ENCODE measurements at regions not wholly inside any gene's neighbourhood (a gene's known extent, or its start where the extent isn't known, plus 50 kb on each side); places are given as distances from the start of the nearest gene placed in this dataset.

DNA sequence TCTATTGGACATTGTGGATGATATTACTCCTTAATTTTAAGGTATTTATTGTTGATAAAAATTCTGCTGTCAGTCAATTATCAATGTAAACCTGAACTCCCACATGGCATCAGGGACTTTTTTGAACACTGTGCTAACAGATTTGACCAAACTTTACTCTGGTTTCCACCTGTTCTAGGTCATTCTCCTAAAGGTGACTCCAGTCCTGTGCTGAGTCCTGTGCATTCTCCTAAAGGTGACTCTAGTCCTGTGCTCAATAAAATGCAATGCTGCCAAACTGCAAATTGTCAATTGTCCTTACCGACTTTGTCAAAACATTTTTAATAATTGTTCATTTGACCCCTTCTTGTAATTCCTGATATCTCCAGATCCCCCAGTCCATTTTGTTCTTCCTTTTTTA, 408.4 kb upstream of the EPHA7 start:
- DNase-seq: no peak

DNA sequence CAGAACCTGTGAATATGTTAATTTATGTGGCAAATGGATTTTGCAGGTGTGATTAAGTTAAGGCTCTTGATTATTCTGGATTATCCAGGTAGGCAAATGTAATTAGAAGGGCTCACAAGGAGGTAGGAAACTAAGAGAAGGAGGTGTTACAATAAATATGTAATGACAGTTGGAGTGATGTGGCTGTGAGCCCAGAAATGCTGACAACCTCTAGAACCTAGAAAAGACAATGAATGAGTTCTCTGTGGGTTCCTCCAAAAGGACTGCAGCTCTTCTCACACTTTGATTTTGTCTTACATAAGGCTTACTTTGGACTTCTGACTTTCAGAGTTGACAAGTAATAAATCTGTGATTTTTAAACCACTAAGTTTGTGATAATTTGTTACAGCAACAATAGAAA, 406.6 kb upstream of the EPHA7 start:
- no peak for DNase-seq

DNA sequence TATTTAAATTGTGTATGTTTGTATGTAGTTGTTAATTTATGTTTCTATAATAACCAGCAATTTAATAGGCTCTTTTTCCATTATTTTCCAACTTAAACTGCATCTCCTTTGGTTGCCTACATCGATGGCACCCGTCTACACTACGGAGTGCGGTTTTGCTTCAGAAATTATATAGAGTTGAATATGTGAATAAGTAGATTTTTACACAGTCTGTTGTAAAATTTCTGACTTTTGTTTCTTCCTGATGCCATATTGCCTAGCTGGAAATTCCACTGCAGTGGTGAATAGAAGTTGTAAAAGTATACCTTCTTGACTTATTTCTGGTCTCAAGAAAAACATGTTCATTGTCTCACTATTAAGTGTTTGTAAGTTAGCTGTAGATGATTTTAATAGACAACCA, 404.1 kb upstream of the EPHA7 start:
- DNase-seq: no peak

DNA sequence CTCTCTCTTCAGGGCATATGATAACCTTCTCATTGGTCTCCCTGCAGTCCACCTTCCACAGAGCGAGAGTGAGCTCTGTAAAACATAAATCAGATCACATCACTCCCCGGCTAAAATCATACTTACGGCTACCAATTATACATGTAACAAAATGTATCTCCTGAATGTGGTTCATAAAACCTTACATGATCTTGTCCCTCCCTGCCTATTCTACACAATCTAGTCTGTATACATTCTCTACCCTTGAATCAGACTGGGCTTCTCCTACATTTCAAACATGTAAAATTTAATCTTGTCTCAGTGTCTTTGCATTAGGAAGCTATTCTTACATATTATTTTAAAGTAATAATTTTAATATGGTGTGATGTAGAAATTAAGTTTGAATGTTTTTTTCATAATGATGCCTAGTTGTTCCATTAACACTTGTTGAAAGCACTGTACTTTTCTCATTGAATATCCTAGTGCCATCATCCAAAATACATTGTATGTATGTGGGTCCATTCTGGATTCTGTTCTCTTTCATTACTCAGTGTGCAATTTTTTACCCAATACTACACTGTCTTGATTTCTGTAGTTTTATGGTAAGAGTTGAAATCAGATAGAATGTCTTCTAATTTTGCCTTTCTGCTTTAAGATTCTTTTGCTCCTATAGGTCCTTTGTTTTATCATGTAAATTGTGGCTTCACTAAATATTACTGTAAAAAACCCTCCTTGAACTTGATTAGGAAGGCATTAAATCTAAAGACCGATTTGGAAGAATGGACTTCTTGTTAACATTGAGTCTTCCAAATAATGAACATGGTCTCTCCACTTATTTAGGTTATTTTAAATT, 403.3 kb upstream of the EPHA7 start:
- DNase-seq: no peak

DNA sequence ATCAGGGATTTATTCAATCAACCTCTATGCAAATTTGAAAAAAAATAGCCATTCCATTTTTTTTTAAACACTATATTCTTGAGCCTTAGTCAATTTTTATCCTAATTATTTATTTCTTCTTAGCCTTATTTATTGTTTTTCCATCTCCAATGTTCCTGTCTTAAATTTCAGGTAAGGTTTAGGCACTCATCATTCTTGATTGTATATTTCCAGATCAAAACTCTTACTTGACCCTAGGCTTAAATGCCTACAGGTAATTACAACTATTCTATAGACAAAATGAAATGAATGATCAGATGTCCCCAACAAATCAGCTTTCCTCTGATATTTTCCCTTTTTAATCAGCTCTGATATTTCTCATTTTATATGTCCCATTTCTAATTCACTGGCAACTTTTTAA, 402.6 kb upstream of the EPHA7 start:
- DNase-seq: no peak

DNA sequence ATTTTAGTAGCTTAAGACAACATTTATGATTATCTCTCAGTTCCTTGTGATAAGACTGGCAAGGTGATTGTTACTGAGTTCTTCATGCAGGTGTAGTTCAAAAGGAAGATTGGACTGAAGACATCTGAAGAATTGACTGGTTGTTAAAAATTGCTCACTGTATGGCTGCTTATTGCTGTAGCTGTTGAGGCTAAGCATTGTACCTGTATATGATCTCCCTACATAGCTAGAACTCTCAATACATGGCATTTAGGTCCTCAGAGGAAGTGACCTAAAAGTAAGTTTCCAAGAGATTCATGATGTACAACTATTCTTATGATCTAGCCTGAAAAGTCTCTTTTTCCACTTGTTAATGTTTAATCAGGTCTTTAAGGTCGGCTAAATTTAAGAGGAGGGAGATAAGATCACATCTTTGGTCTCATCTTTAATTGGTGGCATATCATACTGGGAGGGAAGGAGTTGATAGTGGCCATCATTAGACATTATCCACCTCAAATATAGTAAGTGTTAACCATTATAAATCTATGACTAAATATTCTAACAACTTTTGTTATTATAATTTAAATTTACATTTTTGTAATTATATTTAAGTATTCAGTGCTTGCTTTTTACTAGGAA, 401.2 kb upstream of the EPHA7 start:
- no peak for DNase-seq

DNA sequence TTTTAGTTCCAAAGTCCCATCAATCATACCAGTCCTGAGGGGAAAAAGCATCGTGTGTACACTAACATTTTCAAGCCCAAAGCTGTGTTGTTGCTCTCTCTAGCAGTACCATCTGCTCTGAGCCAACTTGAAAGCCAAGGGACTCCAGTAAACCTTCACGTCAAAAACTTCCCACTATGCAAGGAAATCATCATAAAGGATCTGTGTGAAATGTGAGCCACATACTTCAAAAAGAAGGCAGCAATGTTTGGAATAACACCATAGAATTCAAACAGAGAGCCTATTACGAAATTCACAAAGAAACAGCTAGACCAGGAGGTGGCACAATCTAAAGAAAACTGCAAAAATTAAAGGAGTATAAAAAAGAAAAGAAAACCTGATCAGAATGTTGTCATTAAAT, 399.8 kb upstream of the EPHA7 start:
- no peak for DNase-seq

DNA sequence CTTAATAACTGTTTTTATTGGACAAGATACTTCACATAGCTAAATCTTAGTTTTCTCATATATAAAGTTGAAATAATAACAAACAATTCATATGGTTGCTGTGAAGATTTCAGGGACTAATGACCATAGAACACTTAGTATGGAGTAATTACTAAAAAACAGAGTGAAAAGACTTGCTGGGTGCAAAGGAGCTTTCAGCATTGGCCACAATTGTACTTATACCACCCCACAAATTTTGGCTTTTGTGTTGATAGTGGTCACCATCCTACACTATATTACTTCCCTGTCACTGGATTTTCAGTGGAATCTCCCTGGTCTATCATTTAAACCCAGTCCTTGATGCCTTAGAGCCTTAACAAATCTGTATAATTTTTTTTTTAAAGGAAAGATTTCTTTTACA, 398.6 kb upstream of the EPHA7 start:
- DNase-seq: no peak

DNA sequence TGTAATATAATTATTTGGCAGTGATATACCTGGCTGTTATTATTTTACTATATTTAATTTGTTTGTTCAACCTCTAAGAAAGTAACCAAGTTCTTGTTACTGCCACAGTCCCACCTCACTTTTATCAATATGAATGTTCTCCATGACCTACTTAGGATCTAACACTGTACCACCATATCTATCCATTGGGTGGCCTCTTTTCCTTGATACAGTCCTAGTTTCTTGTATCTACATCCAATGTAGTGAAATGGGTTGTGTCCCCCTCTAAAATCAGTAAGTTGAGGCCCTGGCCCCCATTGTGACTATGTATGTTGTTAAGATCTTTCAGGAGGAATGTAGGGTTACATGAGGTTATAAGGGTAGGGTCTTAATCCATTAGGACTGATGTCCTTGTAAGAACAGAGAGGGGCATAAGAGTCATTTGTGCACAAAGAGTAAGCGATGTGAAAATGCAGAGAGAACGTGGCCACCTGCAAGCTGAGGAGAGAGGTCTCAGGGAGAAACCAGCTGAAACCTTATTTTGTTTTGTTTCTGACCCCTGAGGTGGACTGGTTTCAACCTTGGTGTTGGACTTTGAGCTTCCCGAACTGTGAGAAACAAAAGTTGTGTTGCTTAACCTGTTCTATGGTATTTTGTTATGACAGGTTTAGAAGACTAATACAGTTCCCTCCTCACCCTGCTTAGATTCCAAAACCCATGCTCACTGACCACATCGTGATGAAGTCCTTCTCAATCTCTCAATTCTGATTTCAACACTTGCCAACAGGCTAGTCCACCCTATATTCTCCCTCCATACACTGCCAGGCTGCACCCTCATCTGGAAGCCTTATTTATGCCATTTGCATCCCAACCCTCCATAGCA, 387.3 kb upstream of the EPHA7 start:
- no peak for DNase-seq

DNA sequence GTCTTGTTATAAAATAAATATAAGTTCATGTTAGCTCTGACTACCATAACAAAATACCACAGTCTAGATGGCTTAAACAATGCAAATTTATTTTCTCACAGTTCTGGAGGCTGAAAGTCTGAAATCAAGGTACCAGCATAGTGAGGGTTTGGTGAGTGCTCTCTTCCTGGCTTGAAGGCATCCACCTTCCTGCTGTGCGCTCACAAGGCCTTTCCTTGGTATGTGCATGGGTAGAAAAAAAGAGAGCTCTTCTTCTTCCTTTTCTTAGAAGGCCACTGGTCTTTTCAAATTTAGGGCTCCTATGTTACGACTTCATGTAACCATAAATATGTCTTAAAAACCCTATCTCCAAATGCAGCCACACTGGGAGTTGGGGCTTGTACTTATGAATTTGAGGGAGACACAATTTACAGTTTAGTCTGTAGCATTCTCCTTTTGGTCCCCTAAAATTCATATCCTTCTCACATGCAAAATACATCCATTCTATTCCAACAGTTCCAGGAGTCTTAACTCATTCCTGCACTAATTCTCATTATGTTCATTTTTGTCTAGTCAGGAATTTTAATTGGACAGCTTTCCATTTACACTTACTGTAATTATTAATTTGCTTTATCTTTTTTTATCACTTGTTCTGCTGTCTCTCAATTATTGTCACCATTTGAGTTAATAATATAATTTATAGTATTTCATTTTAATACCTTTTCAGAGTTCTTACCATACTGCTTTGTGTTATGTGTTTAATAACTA, 381.9 kb upstream of the EPHA7 start:
- no peak for DNase-seq

DNA sequence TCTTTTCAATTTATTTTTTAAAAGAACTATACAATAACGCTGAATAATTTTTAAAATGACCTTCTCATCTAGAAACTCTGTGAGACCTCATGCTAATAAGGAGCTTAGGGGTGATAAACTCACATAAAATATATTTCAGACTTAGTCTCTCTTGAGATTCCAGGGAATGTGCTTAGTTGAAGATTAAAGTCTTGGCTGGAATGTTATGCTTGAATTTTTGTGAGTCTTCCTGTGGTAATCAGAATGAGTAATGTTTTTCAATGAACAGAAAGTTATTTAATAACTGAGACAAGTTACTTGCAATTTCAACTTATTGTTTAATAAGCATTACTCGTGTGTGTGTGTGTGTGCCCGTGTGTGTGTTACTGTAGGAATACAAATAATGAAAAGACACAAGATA, 379.9 kb upstream of the EPHA7 start:
- DNase-seq: no peak

DNA sequence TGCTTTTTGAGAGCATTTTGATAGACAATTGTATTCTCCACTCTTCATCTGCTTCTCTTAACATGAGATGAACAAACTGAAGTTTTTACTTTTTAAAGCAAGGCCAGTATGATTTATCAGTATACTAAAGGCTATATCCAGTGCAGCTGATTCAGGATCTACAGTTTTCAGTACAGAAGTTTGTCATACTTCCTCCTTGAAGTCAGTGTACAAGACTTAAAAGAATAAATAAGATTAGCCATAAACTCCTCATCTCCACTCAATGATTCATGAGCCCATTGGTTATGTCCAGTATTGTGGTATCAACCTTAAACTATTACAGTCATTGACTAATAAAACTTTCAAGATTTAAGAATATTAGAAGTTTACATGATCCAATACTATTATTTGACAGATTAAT, 374.8 kb upstream of the EPHA7 start:
- DNase-seq: no peak

DNA sequence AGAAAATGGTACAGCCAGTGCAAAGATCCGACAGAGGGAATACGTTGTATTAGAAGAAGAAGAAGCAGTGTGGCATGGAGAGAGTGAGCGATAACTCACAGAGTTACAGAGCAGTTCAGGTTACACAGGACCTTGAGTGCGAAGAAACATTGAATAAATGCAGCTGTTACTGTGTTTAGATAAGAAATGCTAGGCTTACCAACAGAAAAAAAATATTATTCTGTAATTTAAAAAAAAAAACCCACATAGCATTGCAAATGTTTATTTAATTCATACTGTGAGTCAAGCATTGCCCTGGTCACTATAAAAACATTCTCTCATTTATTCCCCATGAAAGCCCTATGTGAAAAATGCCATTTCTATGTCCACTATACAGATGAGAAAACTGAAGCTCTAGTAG, 373.4 kb upstream of the EPHA7 start:
- DNase-seq: no peak

DNA sequence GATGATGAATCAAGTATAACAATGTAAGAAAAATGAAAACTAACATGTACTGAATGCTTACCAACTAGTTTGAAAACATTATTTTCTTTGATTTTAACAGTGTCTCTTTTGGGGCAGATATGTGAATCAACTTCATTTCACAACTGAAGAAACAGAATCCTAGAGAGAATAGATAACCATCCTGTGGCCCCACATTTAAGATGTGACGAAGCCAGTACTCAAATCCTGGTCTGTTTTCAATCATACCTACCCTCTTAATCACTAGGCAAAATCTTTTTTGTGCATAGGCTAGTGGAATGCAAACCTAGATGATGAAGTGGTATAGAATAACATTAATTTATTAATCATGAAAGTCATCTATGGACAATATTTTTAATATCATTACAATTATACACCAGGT, 371.6 kb upstream of the EPHA7 start:
- no peak for DNase-seq

DNA sequence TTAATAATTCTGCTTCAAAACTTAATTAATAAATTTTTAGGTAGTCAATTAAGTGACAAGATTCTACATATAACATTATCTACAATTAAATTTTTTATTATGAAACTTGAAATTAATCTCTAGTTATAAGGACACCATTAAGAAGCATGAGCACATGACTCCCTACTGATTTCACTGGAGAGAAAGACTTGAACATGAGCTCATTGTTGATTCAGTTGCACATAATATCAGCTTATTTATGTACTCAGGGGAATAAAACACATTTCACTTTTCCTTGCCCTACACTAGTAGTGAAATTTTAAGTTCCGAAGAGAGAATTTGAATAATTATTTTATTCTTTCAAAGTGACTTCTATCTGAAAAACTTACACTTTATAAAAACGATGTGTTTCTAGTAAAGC, 370.2 kb upstream of the EPHA7 start:
- DNase-seq: no peak

DNA sequence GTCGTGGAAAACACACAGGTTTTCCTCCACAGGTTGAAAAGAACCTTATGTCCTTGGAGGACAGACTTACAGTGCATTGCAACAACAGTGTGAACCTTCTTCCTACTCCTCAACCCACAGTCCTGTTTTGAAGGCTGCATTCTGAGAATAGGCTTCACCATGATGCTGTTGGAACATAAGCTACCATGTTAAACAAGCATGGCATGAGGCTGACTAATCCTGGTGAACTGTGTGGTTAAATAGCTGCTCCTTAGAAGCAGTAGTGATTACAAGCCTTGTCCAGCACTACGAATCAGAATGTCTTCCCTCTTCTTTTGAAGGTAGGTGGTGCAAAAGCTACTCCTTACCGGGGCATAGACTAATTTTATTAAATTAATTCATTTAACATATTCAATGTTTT, 368.5 kb upstream of the EPHA7 start:
- DNase-seq: no peak

DNA sequence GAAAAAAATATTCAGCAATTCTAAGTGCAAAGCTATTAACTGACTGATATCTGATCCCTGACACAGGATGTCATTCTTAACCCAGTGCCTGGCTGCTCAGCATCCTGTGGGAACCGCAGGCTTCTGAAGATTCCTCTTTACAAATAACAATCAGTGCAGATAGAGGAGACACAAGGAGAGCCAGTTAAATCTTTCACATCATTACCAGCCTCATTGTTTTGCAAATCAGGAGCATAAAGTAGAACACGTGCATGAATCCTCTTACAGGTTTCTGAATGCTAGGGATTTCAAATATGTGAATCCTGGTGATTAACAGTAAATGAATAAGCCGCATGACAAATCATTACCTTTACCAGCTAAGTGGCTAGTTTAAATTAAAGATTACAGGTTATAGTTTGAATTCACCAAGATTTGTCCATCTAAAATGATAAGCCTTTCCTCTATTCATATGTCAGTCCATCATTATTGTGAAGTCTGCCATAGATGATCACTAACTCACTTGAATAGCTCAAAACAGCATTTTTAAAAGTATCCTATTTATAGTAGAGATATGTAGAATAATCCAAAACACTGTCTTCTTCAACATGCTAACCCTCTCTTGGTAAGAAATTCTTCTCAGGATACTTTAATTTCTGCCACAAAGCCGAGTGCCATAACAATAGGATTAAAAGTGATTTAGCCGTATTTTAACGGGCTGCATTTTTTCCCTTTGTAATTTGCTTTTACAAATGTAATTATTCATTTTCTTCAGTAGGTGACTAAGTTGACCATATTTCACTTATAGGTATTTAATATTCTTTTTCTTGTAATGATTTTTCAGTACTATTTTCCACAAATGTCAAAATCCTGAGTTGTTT, 367.3 kb upstream of the EPHA7 start:
- DNase-seq: no peak

DNA sequence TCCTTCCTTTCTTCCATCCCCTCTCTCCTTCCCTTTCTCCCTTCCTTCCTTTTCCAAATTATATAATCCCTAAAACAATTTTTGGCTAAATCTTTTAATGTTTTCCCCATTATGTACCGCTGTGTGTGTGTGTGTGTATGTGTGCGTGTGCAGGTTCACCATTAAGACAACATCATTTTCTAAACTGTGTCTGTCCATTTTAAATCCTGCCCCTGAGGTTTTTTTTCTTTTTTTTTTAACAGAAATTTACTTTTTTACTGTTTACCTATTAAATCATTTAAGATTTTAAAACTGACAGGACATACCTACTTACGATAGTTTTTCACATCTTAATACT, 366.3 kb upstream of the EPHA7 start:
- no peak for DNase-seq

DNA sequence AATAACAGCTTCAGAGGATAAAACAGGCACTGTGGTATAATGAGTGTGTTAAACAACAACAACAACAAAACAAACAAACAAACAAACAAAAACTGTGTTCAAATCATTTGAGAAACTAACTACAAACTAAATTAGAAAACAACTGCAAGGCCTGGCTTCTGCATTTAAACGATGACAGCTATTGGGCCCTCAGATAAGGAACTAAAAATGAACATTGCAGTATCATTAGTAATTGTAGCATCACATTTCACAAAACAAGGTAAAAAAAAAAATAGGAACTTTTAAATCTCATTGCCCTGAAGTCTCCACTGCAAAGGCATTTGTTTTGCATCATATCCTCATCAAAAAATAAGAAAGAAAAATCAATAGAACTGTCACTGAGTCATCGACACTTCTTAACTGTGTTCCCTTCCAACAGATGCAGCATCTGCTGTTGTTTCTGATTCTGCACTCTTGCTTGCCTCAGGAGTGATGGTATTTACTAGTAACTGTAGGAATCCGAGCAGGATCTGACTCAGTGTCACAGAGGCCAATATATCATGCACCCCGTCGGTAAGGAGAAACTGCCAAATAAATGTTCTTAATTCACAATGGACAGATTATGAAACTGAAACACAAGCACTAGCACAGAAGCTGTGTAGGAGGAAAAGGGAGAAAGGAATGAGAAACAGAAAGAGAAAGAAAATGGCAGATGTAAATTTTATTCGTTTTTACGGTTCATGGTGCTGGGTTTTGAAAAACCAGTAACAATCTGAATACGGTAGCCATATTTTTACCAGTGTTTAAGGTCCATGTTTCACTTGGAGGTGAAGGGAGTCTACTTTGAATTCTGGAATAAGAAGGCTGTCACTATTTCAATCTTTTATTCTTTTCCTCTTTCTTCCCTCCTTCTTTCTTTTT, 365.7 kb upstream of the EPHA7 start:
- DNase-seq: no peak

DNA sequence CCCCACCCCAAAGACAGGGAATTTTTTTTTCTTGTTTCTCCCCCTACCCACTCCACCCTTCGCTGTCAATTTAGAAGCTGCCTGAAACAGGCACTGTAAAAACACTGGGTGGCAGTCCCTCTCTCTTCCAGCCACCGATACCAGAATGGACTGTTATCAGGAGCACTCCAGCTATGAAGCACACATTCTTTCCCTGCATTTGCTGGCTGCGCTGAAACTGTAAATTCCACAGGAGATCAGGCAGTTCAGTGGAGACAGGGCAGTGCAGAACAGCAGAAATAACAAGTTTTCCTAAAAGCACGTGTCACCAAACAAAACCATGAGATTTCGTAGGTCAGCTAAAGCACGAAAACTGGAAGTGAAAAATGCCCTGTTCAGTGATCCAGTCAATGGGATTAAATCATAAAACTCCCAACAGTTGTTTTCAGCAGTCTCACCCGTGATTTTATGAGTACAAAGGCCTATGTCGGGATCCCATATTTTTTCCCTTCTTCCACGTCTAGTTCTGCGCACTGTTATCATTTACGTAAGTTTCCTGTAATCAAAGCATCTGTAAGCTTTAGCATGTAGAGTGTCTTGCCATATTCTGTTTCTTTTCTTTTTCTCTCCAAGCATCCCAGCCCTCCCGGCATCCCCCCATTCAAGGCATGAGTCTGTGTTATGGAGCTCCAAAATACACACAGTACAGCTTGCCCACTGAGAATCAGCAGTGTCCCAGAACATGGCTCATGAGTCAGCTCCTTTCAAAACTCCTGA, 359.9 kb upstream of the EPHA7 start:
- DNase-seq: no peak
